ENCODE measurements at regions not wholly inside any gene's neighbourhood (a gene's known extent, or its start where the extent isn't known, plus 50 kb on each side); places are given as distances from the start of the nearest gene placed in this dataset.

- TF ChIP-seq CTCF (IDR thresholded peaks at IDR 0.05; ENCODE audit: insufficient read depth, low read length, poor library complexity, severe bottlenecking) (no peak), EZH2phosphoT487 (conservative IDR thresholded peaks at IDR 0.05; ENCODE audit: low read length) (no peak)
These were observed 121.4 kb upstream of the IGSF21 start for GRCh38 chr1:17986156-17986555.

Measured in SU-DHL-6 (cell line).